Mesothelial cell of epicardium (in vitro differentiated cells): ENCODE measurements at regions not wholly inside any gene's neighbourhood (a gene's known extent, or its start where the extent isn't known, plus 50 kb on each side); places are given as distances from the start of the nearest gene placed in this dataset.

Experiments used
- DNase-seq, 2 experiments: peaks; one replicate each; pipeline ENCODE4 v3.0.0; 2021; ENCODE audit warnings: low spot score in 2 of 2; ENCODE audit not compliant: unreplicated experiment in 2 of 2
- H3K27ac Mint-ChIP-seq: 2 replicates; pipeline ENCODE4 v1.8.0; 2021; ENCODE audit warnings: mixed read lengths
- H3K27me3 Mint-ChIP-seq: 2 replicates; pipeline ENCODE4 v1.8.0; 2021; ENCODE audit warnings: low read depth, mixed read lengths
- H3K36me3 Mint-ChIP-seq: 2 replicates; pipeline ENCODE4 v1.8.0; 2021; ENCODE audit warnings: mixed read lengths
- H3K4me1 Mint-ChIP-seq: 2 replicates; pipeline ENCODE4 v1.8.0; 2021; ENCODE audit warnings: mixed read lengths
- H3K4me3 Mint-ChIP-seq: 2 replicates; pipeline ENCODE4 v1.8.0; 2021; ENCODE audit warnings: mild to moderate bottlenecking, moderate library complexity, mixed read lengths
- H3K9me3 Mint-ChIP-seq: 2 replicates; pipeline ENCODE4 v1.8.0; 2021; ENCODE audit warnings: mixed read lengths
- CTCF ChIP-seq: fragments of 200-600 bp; sonication (generic); IDR thresholded peaks from one replicate; pipeline ENCODE4 v1.5.0; 2021; ENCODE audit warnings: antibody characterized with exemption; ENCODE audit not compliant: unreplicated experiment

GRCh38 chr1:232538224-232538942, 91.5 kb downstream of the SIPA1L2 start:
- no peak overlapping the region for H3K4me3 Mint-ChIP-seq
- H3K9me3 Mint-ChIP-seq: no peaks in the 10 kb centered on the region
- no peak for TF ChIP-seq CTCF
- H3K27ac Mint-ChIP-seq: peak overlapping the region; percentile 72
- H3K4me1 Mint-ChIP-seq: peaks cover 81% of the 10 kb centered on the region
- H3K27me3 Mint-ChIP-seq: no peaks in the 10 kb centered on the region
- H3K36me3 Mint-ChIP-seq: no peaks in the 10 kb centered on the region
- no peak for DNase-seq

- peaks cover 79% of the 10 kb centered on the region for H3K4me1 Mint-ChIP-seq
- peaks cover 3% of the 10 kb centered on the region for H3K36me3 Mint-ChIP-seq
- no peaks in the 10 kb centered on the region for H3K27me3 Mint-ChIP-seq
- no peak overlapping the region for H3K4me3 Mint-ChIP-seq
- H3K27ac Mint-ChIP-seq: peak overlapping the region; percentile 96
- DNase-seq: no peak
- no peak for TF ChIP-seq CTCF
- no peaks in the 10 kb centered on the region for H3K9me3 Mint-ChIP-seq
Observed at GRCh38 chr1:232534552-232535517, 95.1 kb downstream of the SIPA1L2 start.

GRCh38 chr1:232533328-232533727, 96.6 kb downstream of the SIPA1L2 start:
- Mint-ChIP-seq H3K4me1 (peaks cover 77% of the 10 kb centered on the region), H3K9me3 (no peaks in the 10 kb centered on the region), H3K4me3 (no peak overlapping the region), H3K27ac (peak overlapping the region; percentile 57), H3K36me3 (peaks cover 3% of the 10 kb centered on the region), H3K27me3 (no peaks in the 10 kb centered on the region)
- DNase-seq: no peak
- TF ChIP-seq CTCF: no peak

- no peak for DNase-seq
- Mint-ChIP-seq H3K36me3 (peaks cover 3% of the 10 kb centered on the region), H3K9me3 (no peaks in the 10 kb centered on the region), H3K4me3 (no peak overlapping the region), H3K27me3 (no peaks in the 10 kb centered on the region), H3K27ac (peak overlapping the region; percentile 57), H3K4me1 (peaks cover 72% of the 10 kb centered on the region)
- TF ChIP-seq CTCF: no peak
Observed at GRCh38 chr1:232532901-232533300, 97.0 kb downstream of the SIPA1L2 start.

- H3K4me1 Mint-ChIP-seq: peaks cover 63% of the 10 kb centered on the region
- H3K27me3 Mint-ChIP-seq: no peaks in the 10 kb centered on the region
- H3K27ac Mint-ChIP-seq: peak overlapping the region; percentile 41
- no peak for DNase-seq
- H3K36me3 Mint-ChIP-seq: peaks cover 3% of the 10 kb centered on the region
- no peaks in the 10 kb centered on the region for H3K9me3 Mint-ChIP-seq
- no peak for TF ChIP-seq CTCF
- no peak overlapping the region for H3K4me3 Mint-ChIP-seq
Observed at GRCh38 chr1:232531291-232531690, 98.6 kb downstream of the SIPA1L2 start.
